Fibroblast of gingiva (primary cell): ENCODE measurements at regions not wholly inside any gene's neighbourhood (a gene's known extent, or its start where the extent isn't known, plus 50 kb on each side); places are given as distances from the start of the nearest gene placed in this dataset.

Experiments used
- DNase-seq: peaks from one replicate; pipeline ENCODE4 v3.0.0-alpha.2; 2011; ENCODE audit warnings: low read depth

- DNase-seq: no peak
These were observed 74.7 kb downstream of the SDC1 start for GRCh38 chr2:20150110-20150706.

GRCh38 chr2:20149703-20150030 is 75.3 kb downstream of the SDC1 start:
- DNase-seq: no peak

- DNase-seq: peak; percentile 89
These were observed 75.8 kb downstream of the SDC1 start for GRCh38 chr2:20148923-20149702.

- DNase-seq: peak; percentile 66
These were observed 76.5 kb downstream of the SDC1 start for GRCh38 chr2:20148426-20148922.

GRCh38 chr2:20147351-20147750 is 77.6 kb downstream of the SDC1 start:
- no peak for DNase-seq

- DNase-seq: no peak
These were observed 78.5 kb downstream of the SDC1 start for GRCh38 chr2:20146401-20146800.

GRCh38 chr2:20145497-20146193 is 79.3 kb downstream of the SDC1 start:
- no peak for DNase-seq

GRCh38 chr2:20144861-20145260 is 80.1 kb downstream of the SDC1 start:
- no peak for DNase-seq

- no peak for DNase-seq
These were observed 80.7 kb downstream of the SDC1 start for GRCh38 chr2:20144196-20144595.

- DNase-seq: peak; percentile 30
These were observed 81.7 kb downstream of the SDC1 start for GRCh38 chr2:20143263-20143662.

GRCh38 chr2:20141806-20142205 is 83.1 kb downstream of the SDC1 start:
- no peak for DNase-seq

- peak; percentile 93 for DNase-seq
These were observed 83.7 kb downstream of the SDC1 start for GRCh38 chr2:20141056-20141762.

- DNase-seq: no peak
These were observed 84.4 kb downstream of the SDC1 start for GRCh38 chr2:20140321-20141055.

- no peak for DNase-seq
These were observed 85.3 kb downstream of the SDC1 start for GRCh38 chr2:20139407-20140172.

- no peak for DNase-seq
These were observed 86.2 kb downstream of the SDC1 start for GRCh38 chr2:20138696-20139095.

GRCh38 chr2:20137884-20138283 is 86.5 kb upstream of the LAPTM4A start:
- no peak for DNase-seq

GRCh38 chr2:20137131-20137571 is 85.7 kb upstream of the LAPTM4A start:
- DNase-seq: no peak

- no peak for DNase-seq
These were observed 84.7 kb upstream of the LAPTM4A start for GRCh38 chr2:20136149-20136548.

GRCh38 chr2:20135631-20136050 is 84.2 kb upstream of the LAPTM4A start:
- peak; percentile 58 for DNase-seq

- no peak for DNase-seq
These were observed 81.6 kb upstream of the LAPTM4A start for GRCh38 chr2:20132990-20133535.
